ENCODE measurements at regions not wholly inside any gene's neighbourhood (a gene's known extent, or its start where the extent isn't known, plus 50 kb on each side); places are given as distances from the start of the nearest gene placed in this dataset.

- intact Hi-C loops (cut with DNase I) = no loop called here
- H3K27ac ChIP-seq = no peak overlapping the region
- no peaks in the 10 kb centered on the region for H3K9me3 ChIP-seq
- no peaks in the 10 kb centered on the region for H3K27me3 ChIP-seq
- no peaks in the 10 kb centered on the region for H3K36me3 ChIP-seq
- TF ChIP-seq CTCF (IDR thresholded peaks at IDR 0.05) = no peak
- H3K4me1 ChIP-seq = peaks cover 0 to 3% of the 10 kb centered on the region in 2 donors
- DNase-seq (ENCODE audit: low spot score in 2 of 2) = no peak
- peak overlapping the region; percentile 27 to 42 for H3K4me3 ChIP-seq
Observed at GRCh38 chr13:73741111-73741510, 393.1 kb downstream of the KLF12 start.

GRCh38 chr13:73740666-73741065 is 393.5 kb downstream of the KLF12 start:
- no peaks in the 10 kb centered on the region for H3K9me3 ChIP-seq
- no peaks in the 10 kb centered on the region for H3K27me3 ChIP-seq
- no peak for DNase-seq (ENCODE audit: low spot score in 2 of 2)
- H3K36me3 ChIP-seq = no peaks in the 10 kb centered on the region
- peak overlapping the region; percentile 27 to 42 for H3K4me3 ChIP-seq
- intact Hi-C loops (cut with DNase I) = no loop called here
- no peak for TF ChIP-seq CTCF (IDR thresholded peaks at IDR 0.05)
- H3K4me1 ChIP-seq = peaks cover 0 to 3% of the 10 kb centered on the region in 2 donors
- no peak overlapping the region for H3K27ac ChIP-seq

- TF ChIP-seq CTCF (IDR thresholded peaks at IDR 0.05) = no peak
- Histone ChIP-seq H3K4me3 (no peak overlapping the region), H3K36me3 (no peaks in the 10 kb centered on the region), H3K9me3 (no peaks in the 10 kb centered on the region), H3K27ac (no peak overlapping the region), H3K27me3 (no peaks in the 10 kb centered on the region), H3K4me1 (peaks cover 0 to 3% of the 10 kb centered on the region in 2 donors)
- no peak for DNase-seq (ENCODE audit: low spot score in 2 of 2)
- intact Hi-C loops (cut with DNase I) = no loop called here
Observed at GRCh38 chr13:73739394-73739793, 394.8 kb downstream of the KLF12 start.

- peaks cover 0 to 3% of the 10 kb centered on the region in 2 donors for H3K4me1 ChIP-seq
- no peaks in the 10 kb centered on the region for H3K27me3 ChIP-seq
- no peaks in the 10 kb centered on the region for H3K9me3 ChIP-seq
- H3K4me3 ChIP-seq = no peak overlapping the region
- H3K36me3 ChIP-seq = no peaks in the 10 kb centered on the region
- intact Hi-C loops (cut with DNase I) = no loop called here
- no peak for TF ChIP-seq CTCF (IDR thresholded peaks at IDR 0.05)
- no peak for DNase-seq (ENCODE audit: low spot score in 2 of 2)
- no peak overlapping the region for H3K27ac ChIP-seq
Observed at GRCh38 chr13:73738626-73739025, 395.6 kb downstream of the KLF12 start.

- TF ChIP-seq CTCF (IDR thresholded peaks at IDR 0.05) = no peak
- Histone ChIP-seq H3K9me3 (no peaks in the 10 kb centered on the region), H3K36me3 (no peaks in the 10 kb centered on the region), H3K27me3 (no peaks in the 10 kb centered on the region), H3K4me1 (peaks cover 0 to 3% of the 10 kb centered on the region in 2 donors), H3K4me3 (no peak overlapping the region), H3K27ac (no peak overlapping the region)
- DNase-seq (ENCODE audit: low spot score in 2 of 2) = no peak
- intact Hi-C loops (cut with DNase I) = no loop called here
Observed at GRCh38 chr13:73737214-73737613, 397.0 kb downstream of the KLF12 start.

- DNase-seq (ENCODE audit: low spot score in 2 of 2) = no peak
- Histone ChIP-seq H3K27ac (no peak overlapping the region), H3K9me3 (no peaks in the 10 kb centered on the region), H3K36me3 (no peaks in the 10 kb centered on the region), H3K4me3 (no peak overlapping the region), H3K4me1 (no peaks in the 10 kb centered on the region), H3K27me3 (no peaks in the 10 kb centered on the region)
- intact Hi-C loops (cut with DNase I) = no loop called here
- no peak for TF ChIP-seq CTCF (IDR thresholded peaks at IDR 0.05)
Observed at GRCh38 chr13:73733706-73734105, 400.5 kb downstream of the KLF12 start.
